NCI-H146 treated with DMSO at 0.1 percent for 48 hours (cell line): ENCODE measurements at regions not wholly inside any gene's neighbourhood (a gene's known extent, or its start where the extent isn't known, plus 50 kb on each side); places are given as distances from the start of the nearest gene placed in this dataset.

Source experiments
- DNase-seq: peaks from one replicate; lab custom pipeline; 2025; ENCODE audit not compliant: unreplicated experiment; lab: John Stamatoyannopoulos, UW

- no peak for DNase-seq
Measured at GRCh38 chr12:124448241-124448954, 119.0 kb downstream of the NCOR2 start.

GRCh38 chr12:124446364-124446763, 121.0 kb downstream of the NCOR2 start:
- no peak for DNase-seq

GRCh38 chr12:124445826-124446225, 121.6 kb downstream of the NCOR2 start:
- DNase-seq = no peak

GRCh38 chr12:124445121-124445718, 122.2 kb downstream of the NCOR2 start:
- DNase-seq = no peak

GRCh38 chr12:124443931-124444712, 123.3 kb downstream of the NCOR2 start:
- DNase-seq = no peak

GRCh38 chr12:124442772-124443445, 124.5 kb downstream of the NCOR2 start:
- DNase-seq = no peak

GRCh38 chr12:124442281-124442680, 125.1 kb downstream of the NCOR2 start:
- DNase-seq = no peak

- no peak for DNase-seq
Measured at GRCh38 chr12:124441443-124442194, 125.8 kb downstream of the NCOR2 start.

GRCh38 chr12:124440841-124441381, 126.5 kb downstream of the NCOR2 start:
- no peak for DNase-seq

- no peak for DNase-seq
Measured at GRCh38 chr12:124440031-124440626, 127.3 kb downstream of the NCOR2 start.

GRCh38 chr12:124438437-124439056, 128.9 kb downstream of the NCOR2 start:
- no peak for DNase-seq

- DNase-seq = no peak
Measured at GRCh38 chr12:124437617-124438436, 129.6 kb downstream of the NCOR2 start.

- DNase-seq = no peak
Measured at GRCh38 chr12:124437121-124437520, 130.3 kb downstream of the NCOR2 start.

GRCh38 chr12:124436366-124436765, 131.0 kb downstream of the NCOR2 start:
- no peak for DNase-seq

GRCh38 chr12:124435806-124436345, 131.5 kb downstream of the NCOR2 start:
- DNase-seq = no peak

- DNase-seq = no peak
Measured at GRCh38 chr12:124434951-124435805, 132.2 kb downstream of the NCOR2 start.

- no peak for DNase-seq
Measured at GRCh38 chr12:124434354-124434753, 133.1 kb downstream of the NCOR2 start.

- no peak for DNase-seq
Measured at GRCh38 chr12:124433879-124434278, 133.5 kb downstream of the NCOR2 start.
